GM12878 (cell line): ENCODE measurements at regions not wholly inside any gene's neighbourhood (a gene's known extent, or its start where the extent isn't known, plus 50 kb on each side); places are given as distances from the start of the nearest gene placed in this dataset.

ENCODE experiments used
- ATF7 ChIP-seq: fragments of 450-650 bp; IDR thresholded peaks from 2 replicates; pipeline ENCODE4 v1.6.1; 2016; ENCODE audit warnings: low read depth, mild to moderate bottlenecking
- DPF2 ChIP-seq: fragments of 450-650 bp; IDR thresholded peaks from 2 replicates; pipeline ENCODE4 v1.6.1; 2017; ENCODE audit warnings: mild to moderate bottlenecking
- ETV6 ChIP-seq, 2 experiments: fragments of 450-650 bp in 1 of 2; IDR thresholded peaks in 1 of 2; conservative IDR thresholded peaks in 1 of 2; 2 replicates each; pipeline ENCODE4 v1.6.1; 2014; ENCODE audit warnings: antibody characterized with exemption in 1 of 2, borderline replicate concordance in 1 of 2, low read depth in 1 of 2, mild to moderate bottlenecking in 1 of 2, moderate library complexity in 1 of 2
- FOS ChIP-seq: IDR thresholded peaks from 3 replicates; pipeline ENCODE4 v1.6.1; 2011; ENCODE audit warnings: borderline replicate concordance; ENCODE audit not compliant: insufficient read length; ENCODE audit errors: extremely low read depth
- GATAD2B ChIP-seq: fragments of 450-650 bp; conservative IDR thresholded peaks from 2 replicates; pipeline ENCODE4 v1.6.1; 2017; ENCODE audit warnings: low read depth, mild to moderate bottlenecking, moderate library complexity
- MYC ChIP-seq: IDR thresholded peaks from 2 replicates; pipeline ENCODE4 v1.6.1; 2011; ENCODE audit warnings: mild to moderate bottlenecking, low read length, moderate library complexity, inconsistent platforms; ENCODE audit not compliant: insufficient read depth, insufficient replicate concordance, insufficient read length, severe bottlenecking
- NFIC ChIP-seq: IDR thresholded peaks from 2 replicates; pipeline ENCODE4 v1.6.1; 2012; ENCODE audit warnings: low read depth, mild to moderate bottlenecking, inconsistent platforms, low read length, moderate library complexity
- RUNX3 ChIP-seq: IDR thresholded peaks from 2 replicates; pipeline ENCODE4 v1.6.1; 2012; ENCODE audit warnings: low read length, inconsistent platforms
- SIX5 ChIP-seq: IDR thresholded peaks from 2 replicates; pipeline ENCODE4 v1.6.1; 2011; ENCODE audit warnings: mild to moderate bottlenecking, low read depth, low read length, moderate library complexity; ENCODE audit not compliant: severe bottlenecking
- SPI1 ChIP-seq: IDR thresholded peaks from 2 replicates; pipeline ENCODE4 v1.6.1; 2011; ENCODE audit warnings: low read depth, mild to moderate bottlenecking, low read length, moderate library complexity, borderline replicate concordance; ENCODE audit not compliant: insufficient read depth
- ZBED1 ChIP-seq: IDR thresholded peaks from 2 replicates; pipeline ENCODE4 v1.6.1; 2016; ENCODE audit warnings: borderline replicate concordance
- ZNF384 ChIP-seq: IDR thresholded peaks from 2 replicates; pipeline ENCODE4 v1.6.1; 2012; ENCODE audit warnings: low read depth, mild to moderate bottlenecking, low read length, improper control_type of control experiment, borderline replicate concordance
- TF ChIP-seq, protein P1 (sequence below): fragments of 450-650 bp; formaldehyde crosslinking; IDR thresholded peaks from 2 replicates; pipeline ENCODE4 v1.4.0; 2020; ENCODE audit warnings: mild to moderate bottlenecking, moderate library complexity
- TF ChIP-seq, protein P2 (sequence below): IDR thresholded peaks from 2 replicates; pipeline ENCODE4 v1.6.1; 2011; ENCODE audit warnings: low read depth, low read length, improper control_type of control experiment, borderline replicate concordance
- TF ChIP-seq, protein P3 (sequence below): fragments of 450-650 bp; IDR thresholded peaks from 2 replicates; pipeline ENCODE4 v1.6.1; 2017; ENCODE audit warnings: mild to moderate bottlenecking, low read depth, inconsistent platforms; ENCODE audit not compliant: poor library complexity, severe bottlenecking
- TF ChIP-seq, protein P4 (sequence below): fragments of 450-650 bp; formaldehyde crosslinking; IDR thresholded peaks from 2 replicates; pipeline ENCODE4 v1.4.0; 2022; ENCODE audit warnings: mild to moderate bottlenecking, moderate library complexity
- TF ChIP-seq, protein P5 (sequence below): fragments of 450-650 bp; IDR thresholded peaks from 2 replicates; pipeline ENCODE4 v1.6.1; 2014; ENCODE audit warnings: mild to moderate bottlenecking

DNA sequence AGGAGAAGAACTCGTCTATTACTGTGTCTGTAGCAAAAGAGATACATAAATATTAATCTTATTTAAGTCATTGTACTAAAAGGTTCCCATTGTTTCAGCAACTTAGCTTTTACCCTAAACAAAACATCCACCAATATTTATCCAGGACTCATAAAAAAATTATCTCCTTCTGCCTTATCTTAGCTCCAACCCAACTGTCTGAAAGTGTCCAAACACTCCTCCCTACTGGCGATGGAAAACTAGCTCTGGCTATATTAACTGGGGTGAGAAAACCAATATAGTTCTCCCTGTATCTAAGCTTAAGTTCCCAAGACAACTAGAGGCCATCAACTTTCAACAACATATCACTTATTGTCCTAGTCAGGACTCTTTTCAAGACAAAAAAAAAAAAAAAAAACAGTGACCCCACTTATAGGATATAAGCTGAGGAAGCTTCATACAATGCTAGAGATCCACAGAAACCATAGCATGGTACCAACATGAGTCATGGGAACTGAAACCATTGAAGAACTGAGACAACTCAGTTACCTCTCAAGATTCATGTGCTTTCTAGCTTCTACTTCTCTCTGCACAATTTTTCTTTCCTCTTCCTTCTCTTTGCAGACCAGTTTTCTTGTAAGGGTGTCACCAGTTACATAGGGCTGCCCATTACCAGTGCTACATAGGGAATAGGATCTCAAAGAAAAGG, 150.7 kb upstream of the RASA1 start (continued):
- TF ChIP-seq FOS (no peak), DPF2 (0 out of 2 replicates have a peak, but pooled peaks have one; percentile 27), ZNF384 (peak; percentile 69), MYC (no peak), SIX5 (no peak), RUNX3 (peak; percentile 91), ETV6 (conservative IDR thresholded peaks at IDR 0.05 in 1 of 2, IDR thresholded peaks at IDR 0.05 in 1 of 2; ENCODE audit: borderline replicate concordance in 1 of 2, low read depth in 1 of 2) (peak in 1 of 2 experiments; percentile 90; a peak in 2 of 4 replicates), ZBED1 (peak; percentile 63; the same call in 1 of the 2 replicates), SPI1 (peak; percentile 63), GATAD2B (no peak), ATF7 (peak; percentile 66), NFIC (peak; percentile 90)
- TF ChIP-seq, protein P1, sequence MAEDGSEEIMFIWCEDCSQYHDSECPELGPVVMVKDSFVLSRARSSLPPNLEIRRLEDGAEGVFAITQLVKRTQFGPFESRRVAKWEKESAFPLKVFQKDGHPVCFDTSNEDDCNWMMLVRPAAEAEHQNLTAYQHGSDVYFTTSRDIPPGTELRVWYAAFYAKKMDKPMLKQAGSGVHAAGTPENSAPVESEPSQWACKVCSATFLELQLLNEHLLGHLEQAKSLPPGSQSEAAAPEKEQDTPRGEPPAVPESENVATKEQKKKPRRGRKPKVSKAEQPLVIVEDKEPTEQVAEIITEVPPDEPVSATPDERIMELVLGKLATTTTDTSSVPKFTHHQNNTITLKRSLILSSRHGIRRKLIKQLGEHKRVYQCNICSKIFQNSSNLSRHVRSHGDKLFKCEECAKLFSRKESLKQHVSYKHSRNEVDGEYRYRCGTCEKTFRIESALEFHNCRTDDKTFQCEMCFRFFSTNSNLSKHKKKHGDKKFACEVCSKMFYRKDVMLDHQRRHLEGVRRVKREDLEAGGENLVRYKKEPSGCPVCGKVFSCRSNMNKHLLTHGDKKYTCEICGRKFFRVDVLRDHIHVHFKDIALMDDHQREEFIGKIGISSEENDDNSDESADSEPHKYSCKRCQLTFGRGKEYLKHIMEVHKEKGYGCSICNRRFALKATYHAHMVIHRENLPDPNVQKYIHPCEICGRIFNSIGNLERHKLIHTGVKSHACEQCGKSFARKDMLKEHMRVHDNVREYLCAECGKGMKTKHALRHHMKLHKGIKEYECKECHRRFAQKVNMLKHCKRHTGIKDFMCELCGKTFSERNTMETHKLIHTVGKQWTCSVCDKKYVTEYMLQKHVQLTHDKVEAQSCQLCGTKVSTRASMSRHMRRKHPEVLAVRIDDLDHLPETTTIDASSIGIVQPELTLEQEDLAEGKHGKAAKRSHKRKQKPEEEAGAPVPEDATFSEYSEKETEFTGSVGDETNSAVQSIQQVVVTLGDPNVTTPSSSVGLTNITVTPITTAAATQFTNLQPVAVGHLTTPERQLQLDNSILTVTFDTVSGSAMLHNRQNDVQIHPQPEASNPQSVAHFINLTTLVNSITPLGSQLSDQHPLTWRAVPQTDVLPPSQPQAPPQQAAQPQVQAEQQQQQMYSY (CRISPR knock-in tag) = no peak
- TF ChIP-seq, protein P2, sequence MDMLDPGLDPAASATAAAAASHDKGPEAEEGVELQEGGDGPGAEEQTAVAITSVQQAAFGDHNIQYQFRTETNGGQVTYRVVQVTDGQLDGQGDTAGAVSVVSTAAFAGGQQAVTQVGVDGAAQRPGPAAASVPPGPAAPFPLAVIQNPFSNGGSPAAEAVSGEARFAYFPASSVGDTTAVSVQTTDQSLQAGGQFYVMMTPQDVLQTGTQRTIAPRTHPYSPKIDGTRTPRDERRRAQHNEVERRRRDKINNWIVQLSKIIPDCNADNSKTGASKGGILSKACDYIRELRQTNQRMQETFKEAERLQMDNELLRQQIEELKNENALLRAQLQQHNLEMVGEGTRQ = no peak
- TF ChIP-seq, protein P3, sequence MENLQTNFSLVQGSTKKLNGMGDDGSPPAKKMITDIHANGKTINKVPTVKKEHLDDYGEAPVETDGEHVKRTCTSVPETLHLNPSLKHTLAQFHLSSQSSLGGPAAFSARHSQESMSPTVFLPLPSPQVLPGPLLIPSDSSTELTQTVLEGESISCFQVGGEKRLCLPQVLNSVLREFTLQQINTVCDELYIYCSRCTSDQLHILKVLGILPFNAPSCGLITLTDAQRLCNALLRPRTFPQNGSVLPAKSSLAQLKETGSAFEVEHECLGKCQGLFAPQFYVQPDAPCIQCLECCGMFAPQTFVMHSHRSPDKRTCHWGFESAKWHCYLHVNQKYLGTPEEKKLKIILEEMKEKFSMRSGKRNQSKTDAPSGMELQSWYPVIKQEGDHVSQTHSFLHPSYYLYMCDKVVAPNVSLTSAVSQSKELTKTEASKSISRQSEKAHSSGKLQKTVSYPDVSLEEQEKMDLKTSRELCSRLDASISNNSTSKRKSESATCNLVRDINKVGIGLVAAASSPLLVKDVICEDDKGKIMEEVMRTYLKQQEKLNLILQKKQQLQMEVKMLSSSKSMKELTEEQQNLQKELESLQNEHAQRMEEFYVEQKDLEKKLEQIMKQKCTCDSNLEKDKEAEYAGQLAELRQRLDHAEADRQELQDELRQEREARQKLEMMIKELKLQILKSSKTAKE = no peak
- TF ChIP-seq, protein P4, sequence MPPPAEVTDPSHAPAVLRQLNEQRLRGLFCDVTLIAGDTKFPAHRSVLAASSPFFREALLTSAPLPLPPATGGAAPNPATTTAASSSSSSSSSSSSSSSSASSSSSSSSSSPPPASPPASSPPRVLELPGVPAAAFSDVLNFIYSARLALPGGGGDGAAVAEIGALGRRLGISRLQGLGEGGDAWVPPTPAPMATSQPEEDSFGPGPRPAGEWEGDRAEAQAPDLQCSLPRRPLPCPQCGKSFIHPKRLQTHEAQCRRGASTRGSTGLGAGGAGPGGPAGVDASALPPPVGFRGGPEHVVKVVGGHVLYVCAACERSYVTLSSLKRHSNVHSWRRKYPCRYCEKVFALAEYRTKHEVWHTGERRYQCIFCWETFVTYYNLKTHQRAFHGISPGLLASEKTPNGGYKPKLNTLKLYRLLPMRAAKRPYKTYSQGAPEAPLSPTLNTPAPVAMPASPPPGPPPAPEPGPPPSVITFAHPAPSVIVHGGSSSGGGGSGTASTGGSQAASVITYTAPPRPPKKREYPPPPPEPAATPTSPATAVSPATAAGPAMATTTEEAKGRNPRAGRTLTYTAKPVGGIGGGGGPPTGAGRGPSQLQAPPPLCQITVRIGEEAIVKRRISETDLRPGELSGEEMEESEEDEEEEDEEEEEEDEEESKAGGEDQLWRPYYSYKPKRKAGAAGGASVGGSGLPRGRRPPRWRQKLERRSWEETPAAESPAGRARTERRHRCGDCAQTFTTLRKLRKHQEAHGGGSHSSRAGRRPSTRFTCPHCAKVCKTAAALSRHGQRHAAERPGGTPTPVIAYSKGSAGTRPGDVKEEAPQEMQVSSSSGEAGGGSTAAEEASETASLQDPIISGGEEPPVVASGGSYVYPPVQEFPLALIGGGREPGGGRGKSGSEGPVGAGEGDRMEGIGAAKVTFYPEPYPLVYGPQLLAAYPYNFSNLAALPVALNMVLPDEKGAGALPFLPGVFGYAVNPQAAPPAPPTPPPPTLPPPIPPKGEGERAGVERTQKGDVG (CRISPR knock-in tag) = no peak
- TF ChIP-seq, protein P5, sequence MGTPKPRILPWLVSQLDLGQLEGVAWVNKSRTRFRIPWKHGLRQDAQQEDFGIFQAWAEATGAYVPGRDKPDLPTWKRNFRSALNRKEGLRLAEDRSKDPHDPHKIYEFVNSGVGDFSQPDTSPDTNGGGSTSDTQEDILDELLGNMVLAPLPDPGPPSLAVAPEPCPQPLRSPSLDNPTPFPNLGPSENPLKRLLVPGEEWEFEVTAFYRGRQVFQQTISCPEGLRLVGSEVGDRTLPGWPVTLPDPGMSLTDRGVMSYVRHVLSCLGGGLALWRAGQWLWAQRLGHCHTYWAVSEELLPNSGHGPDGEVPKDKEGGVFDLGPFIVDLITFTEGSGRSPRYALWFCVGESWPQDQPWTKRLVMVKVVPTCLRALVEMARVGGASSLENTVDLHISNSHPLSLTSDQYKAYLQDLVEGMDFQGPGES = no peak
